Esophagus (tissue), 2 donors: ENCODE measurements at regions not wholly inside any gene's neighbourhood (a gene's known extent, or its start where the extent isn't known, plus 50 kb on each side); places are given as distances from the start of the nearest gene placed in this dataset.

Experiments
- H3K27ac ChIP-seq, 2 donors: one replicate each; pipeline ENCODE4 v1.5.1; 2013; ENCODE audit warnings: low read depth in 2 of 2, mild to moderate bottlenecking in 2 of 2, inconsistent platforms in 1 of 2, low read length in 1 of 2, moderate library complexity in 1 of 2
- H3K27me3 ChIP-seq, 2 donors: one replicate each; pipeline ENCODE4 v1.6.1; 2013; ENCODE audit warnings: low read length in 2 of 2, control low read depth in 1 of 2, mild to moderate bottlenecking in 1 of 2; ENCODE audit not compliant: insufficient read depth in 2 of 2, control insufficient read depth in 1 of 2
- H3K36me3 ChIP-seq, 2 donors: one replicate each; pipeline ENCODE4 v1.6.1; 2013; ENCODE audit warnings: low read length in 1 of 2; ENCODE audit not compliant: control insufficient read depth in 2 of 2, insufficient read depth in 2 of 2
- H3K4me1 ChIP-seq, 2 donors: one replicate each; pipeline ENCODE4 v1.6.1; 2013; ENCODE audit warnings: low read length in 1 of 2; ENCODE audit not compliant: control insufficient read depth in 2 of 2, insufficient read depth in 2 of 2
- H3K4me3 ChIP-seq, 2 donors: one replicate each; pipeline ENCODE4 v1.5.1; 2013; ENCODE audit warnings: low read length in 2 of 2, mild to moderate bottlenecking in 2 of 2, low read depth in 1 of 2, moderate library complexity in 1 of 2
- H3K9me3 ChIP-seq, 2 donors: one replicate each; pipeline ENCODE4 v1.6.1; 2013; ENCODE audit warnings: mild to moderate bottlenecking in 2 of 2, low read depth in 1 of 2, low read length in 1 of 2, moderate library complexity in 1 of 2; ENCODE audit not compliant: control insufficient read depth in 2 of 2, insufficient read depth in 1 of 2
- WGBS, 2 donors: extraction: QIAGEN DNeasy Blood & Tissue Kit; methylation state at CpG; one replicate each; pipeline ENCODE4 v1.1.7; 2013; 5-methylcytosine and 5-hydroxymethylcytosine counted together
- donor health status: healthy with polysubstance abuse.
- donor health status: Bipolar disorder and iron deficiency.

GRCh38 chr3:182397164-182397563 lies 396.1 kb upstream of the ATP11B start:
- Histone ChIP-seq H3K4me3 (no peak overlapping the region), H3K27me3 (no peaks in the 10 kb centered on the region), H3K36me3 (no peaks in the 10 kb centered on the region), H3K9me3 (no peaks in the 10 kb centered on the region), H3K4me1 (no peaks in the 10 kb centered on the region), H3K27ac (no peak overlapping the region)
- WGBS, 2 donors, result 87 to 94% methylated on average over 1 of the region's 1 CpG

GRCh38 chr3:182399978-182400737 lies 393.1 kb upstream of the ATP11B start:
- H3K36me3 ChIP-seq, result no peaks in the 10 kb centered on the region
- no peaks in the 10 kb centered on the region for H3K4me1 ChIP-seq
- no peaks in the 10 kb centered on the region for H3K9me3 ChIP-seq
- H3K27me3 ChIP-seq, result no peaks in the 10 kb centered on the region
- no peak overlapping the region for H3K27ac ChIP-seq
- no peak overlapping the region for H3K4me3 ChIP-seq
- WGBS, 2 donors, result 79 to 81% methylated on average over 11 of the region's 11 CpGs

- H3K27ac ChIP-seq, result no peak overlapping the region
- H3K27me3 ChIP-seq, result no peaks in the 10 kb centered on the region
- H3K4me1 ChIP-seq, result no peaks in the 10 kb centered on the region
- H3K36me3 ChIP-seq, result no peaks in the 10 kb centered on the region
- WGBS, 2 donors, result 64 to 76% methylated on average over 2 of the region's 2 CpGs
- no peak overlapping the region for H3K4me3 ChIP-seq
- H3K9me3 ChIP-seq, result no peaks in the 10 kb centered on the region
Observed at GRCh38 chr3:182400838-182401237, 392.5 kb upstream of the ATP11B start.

GRCh38 chr3:182404031-182404430 lies 389.3 kb upstream of the ATP11B start:
- Histone ChIP-seq H3K27me3 (no peaks in the 10 kb centered on the region), H3K27ac (no peak overlapping the region), H3K9me3 (no peaks in the 10 kb centered on the region), H3K4me1 (no peaks in the 10 kb centered on the region), H3K36me3 (no peaks in the 10 kb centered on the region), H3K4me3 (no peak overlapping the region)
- 80 to 83% methylated on average over 2 of the region's 2 CpGs for WGBS, 2 donors

GRCh38 chr3:182405759-182406158 lies 387.5 kb upstream of the ATP11B start:
- Histone ChIP-seq H3K4me3 (no peak overlapping the region), H3K4me1 (no peaks in the 10 kb centered on the region), H3K27me3 (no peaks in the 10 kb centered on the region), H3K9me3 (no peaks in the 10 kb centered on the region), H3K27ac (no peak overlapping the region), H3K36me3 (no peaks in the 10 kb centered on the region)
- WGBS, 2 donors, result 44 to 58% methylated on average over 2 of the region's 2 CpGs

GRCh38 chr3:182406786-182407185 lies 386.5 kb upstream of the ATP11B start:
- Histone ChIP-seq H3K4me1 (peaks cover under 1 to 3% of the 10 kb centered on the region in 2 donors), H3K4me3 (no peak overlapping the region), H3K27ac (no peak overlapping the region), H3K9me3 (no peaks in the 10 kb centered on the region), H3K36me3 (no peaks in the 10 kb centered on the region), H3K27me3 (no peaks in the 10 kb centered on the region)
- 82 to 87% methylated on average over 4 of the region's 4 CpGs for WGBS, 2 donors

GRCh38 chr3:182410051-182410450 lies 383.3 kb upstream of the ATP11B start:
- H3K9me3 ChIP-seq, result no peaks in the 10 kb centered on the region
- no peaks in the 10 kb centered on the region for H3K27me3 ChIP-seq
- H3K4me1 ChIP-seq, result peaks cover 4 to 5% of the 10 kb centered on the region in 2 donors
- no peak overlapping the region for H3K4me3 ChIP-seq
- H3K27ac ChIP-seq, result no peak overlapping the region
- no peaks in the 10 kb centered on the region for H3K36me3 ChIP-seq
- WGBS, 2 donors, result 64 to 72% methylated on average over 5 of the region's 5 CpGs

- 46 to 56% methylated on average over 2 of the region's 2 CpGs for WGBS, 2 donors
- Histone ChIP-seq H3K9me3 (no peaks in the 10 kb centered on the region), H3K4me3 (no peak overlapping the region), H3K27ac (peak overlapping the region; percentile 2 to 51), H3K4me1 (peaks cover 4 to 5% of the 10 kb centered on the region in 2 donors), H3K36me3 (no peaks in the 10 kb centered on the region), H3K27me3 (no peaks in the 10 kb centered on the region)
Observed at GRCh38 chr3:182412066-182412465, 381.2 kb upstream of the ATP11B start.

- H3K27ac ChIP-seq, result no peak overlapping the region
- no peak overlapping the region for H3K4me3 ChIP-seq
- WGBS, 2 donors, result 64 to 74% methylated on average over 1 of the region's 1 CpG
- peaks cover 4 to 5% of the 10 kb centered on the region in 2 donors for H3K4me1 ChIP-seq
- no peaks in the 10 kb centered on the region for H3K9me3 ChIP-seq
- H3K27me3 ChIP-seq, result no peaks in the 10 kb centered on the region
- H3K36me3 ChIP-seq, result no peaks in the 10 kb centered on the region
Observed at GRCh38 chr3:182413061-182413460, 380.2 kb upstream of the ATP11B start.

- no peaks in the 10 kb centered on the region for H3K9me3 ChIP-seq
- H3K27me3 ChIP-seq, result no peaks in the 10 kb centered on the region
- no peak overlapping the region for H3K27ac ChIP-seq
- H3K36me3 ChIP-seq, result no peaks in the 10 kb centered on the region
- peaks cover 4 to 5% of the 10 kb centered on the region in 2 donors for H3K4me1 ChIP-seq
- 44 to 46% methylated on average over 1 of the region's 1 CpG for WGBS, 2 donors
- H3K4me3 ChIP-seq, result no peak overlapping the region
Observed at GRCh38 chr3:182413682-182414081, 379.6 kb upstream of the ATP11B start.
